ENCODE measurements at regions not wholly inside any gene's neighbourhood (a gene's known extent, or its start where the extent isn't known, plus 50 kb on each side); places are given as distances from the start of the nearest gene placed in this dataset.

GRCh38 chr12:77642246-77642645 lies 188.4 kb upstream of the NAV3 start:
- no peak for FAIRE-seq
- Histone ChIP-seq H3K79me2 (ENCODE audit: insufficient read depth, low read length) (no peaks in the 10 kb centered on the region), H4K20me1 (ENCODE audit: insufficient read depth, low read length) (no peaks in the 10 kb centered on the region), H3K36me3 (ENCODE audit: insufficient read depth, low read length) (no peaks in the 10 kb centered on the region), H3K27ac (ENCODE audit: low read depth, low read length) (no peak overlapping the region), H3K9me3 (ENCODE audit: insufficient read depth, low read depth, low read length) (no peaks in the 10 kb centered on the region), H3K4me2 (ENCODE audit: low read length) (no peak overlapping the region), H3K4me1 (ENCODE audit: insufficient read depth, low read length) (no peaks in the 10 kb centered on the region), H3K9ac (ENCODE audit: low read length) (no peak overlapping the region), H3K4me3 (ENCODE audit: insufficient read depth, low read depth, low read length) (no peak overlapping the region), H3K27me3 (ENCODE audit: insufficient read depth, low read length) (no peaks in the 10 kb centered on the region), H2AFZ (ENCODE audit: low read depth, low read length) (no peak overlapping the region)
- no peak for DNase-seq (ENCODE audit: low read depth)
- Mint-ChIP-seq H3K27ac (ENCODE audit: unreplicated experiment) (no peak overlapping the region), H3K4me3 (ENCODE audit: unreplicated experiment) (no peak overlapping the region), H3K4me1 (ENCODE audit: low read depth, unreplicated experiment) (no peaks in the 10 kb centered on the region), H3K9me3 (ENCODE audit: unreplicated experiment) (peaks cover 2% of the 10 kb centered on the region), H3K36me3 (ENCODE audit: low read depth, unreplicated experiment) (no peaks in the 10 kb centered on the region), H3K27me3 (ENCODE audit: low read depth, unreplicated experiment) (no peaks in the 10 kb centered on the region)
- no peak for TF ChIP-seq EZH2 (IDR thresholded peaks at IDR 0.05; ENCODE audit: insufficient read depth, low read length)
- TF ChIP-seq CTCF (IDR thresholded peaks at IDR 0.05; ENCODE audit: insufficient read depth, low read depth, low read length): no peak

GRCh38 chr12:77640356-77640755 lies 190.3 kb upstream of the NAV3 start:
- H3K4me1 Mint-ChIP-seq (ENCODE audit: low read depth, unreplicated experiment): no peaks in the 10 kb centered on the region
- no peak overlapping the region for H3K4me3 Mint-ChIP-seq (ENCODE audit: unreplicated experiment)
- H3K9me3 Mint-ChIP-seq (ENCODE audit: unreplicated experiment): peaks cover 2% of the 10 kb centered on the region
- Histone ChIP-seq H4K20me1 (ENCODE audit: insufficient read depth, low read length) (no peaks in the 10 kb centered on the region), H3K9me3 (ENCODE audit: insufficient read depth, low read depth, low read length) (no peaks in the 10 kb centered on the region), H3K27ac (ENCODE audit: low read depth, low read length) (no peak overlapping the region), H3K4me3 (ENCODE audit: insufficient read depth, low read depth, low read length) (no peak overlapping the region), H3K36me3 (ENCODE audit: insufficient read depth, low read length) (no peaks in the 10 kb centered on the region), H3K9ac (ENCODE audit: low read length) (no peak overlapping the region), H3K4me2 (ENCODE audit: low read length) (no peak overlapping the region), H2AFZ (ENCODE audit: low read depth, low read length) (no peak overlapping the region), H3K4me1 (ENCODE audit: insufficient read depth, low read length) (no peaks in the 10 kb centered on the region), H3K79me2 (ENCODE audit: insufficient read depth, low read length) (no peaks in the 10 kb centered on the region), H3K27me3 (ENCODE audit: insufficient read depth, low read length) (no peaks in the 10 kb centered on the region)
- no peak overlapping the region for H3K27ac Mint-ChIP-seq (ENCODE audit: unreplicated experiment)
- H3K36me3 Mint-ChIP-seq (ENCODE audit: low read depth, unreplicated experiment): no peaks in the 10 kb centered on the region
- no peak for FAIRE-seq
- H3K27me3 Mint-ChIP-seq (ENCODE audit: low read depth, unreplicated experiment): no peaks in the 10 kb centered on the region
- TF ChIP-seq CTCF (IDR thresholded peaks at IDR 0.05; ENCODE audit: insufficient read depth, low read depth, low read length): no peak
- TF ChIP-seq EZH2 (IDR thresholded peaks at IDR 0.05; ENCODE audit: insufficient read depth, low read length): no peak
- DNase-seq (ENCODE audit: low read depth): no peak

GRCh38 chr12:77630790-77631445 lies 199.8 kb upstream of the NAV3 start:
- Histone ChIP-seq H3K9ac (ENCODE audit: low read length) (no peak overlapping the region), H3K9me3 (ENCODE audit: insufficient read depth, low read depth, low read length) (no peaks in the 10 kb centered on the region), H3K27me3 (ENCODE audit: insufficient read depth, low read length) (no peaks in the 10 kb centered on the region), H3K4me2 (ENCODE audit: low read length) (no peak overlapping the region), H3K27ac (ENCODE audit: low read depth, low read length) (no peak overlapping the region), H4K20me1 (ENCODE audit: insufficient read depth, low read length) (no peaks in the 10 kb centered on the region), H2AFZ (ENCODE audit: low read depth, low read length) (no peak overlapping the region), H3K4me1 (ENCODE audit: insufficient read depth, low read length) (no peaks in the 10 kb centered on the region), H3K4me3 (ENCODE audit: insufficient read depth, low read depth, low read length) (no peak overlapping the region), H3K36me3 (ENCODE audit: insufficient read depth, low read length) (no peaks in the 10 kb centered on the region), H3K79me2 (ENCODE audit: insufficient read depth, low read length) (no peaks in the 10 kb centered on the region)
- Mint-ChIP-seq H3K9me3 (ENCODE audit: unreplicated experiment) (no peaks in the 10 kb centered on the region), H3K36me3 (ENCODE audit: low read depth, unreplicated experiment) (no peaks in the 10 kb centered on the region), H3K27ac (ENCODE audit: unreplicated experiment) (no peak overlapping the region), H3K4me3 (ENCODE audit: unreplicated experiment) (no peak overlapping the region), H3K4me1 (ENCODE audit: low read depth, unreplicated experiment) (no peaks in the 10 kb centered on the region), H3K27me3 (ENCODE audit: low read depth, unreplicated experiment) (no peaks in the 10 kb centered on the region)
- DNase-seq (ENCODE audit: low read depth): no peak
- no peak for FAIRE-seq
- TF ChIP-seq CTCF (IDR thresholded peaks at IDR 0.05; ENCODE audit: insufficient read depth, low read depth, low read length): no peak
- no peak for TF ChIP-seq EZH2 (IDR thresholded peaks at IDR 0.05; ENCODE audit: insufficient read depth, low read length)

Measured in astrocyte (in vitro differentiated cells and primary cell).